HG03139 (cell line): ENCODE measurements at regions not wholly inside any gene's neighbourhood (a gene's known extent, or its start where the extent isn't known, plus 50 kb on each side); places are given as distances from the start of the nearest gene placed in this dataset.

Experiments
- ATAC-seq: cut with Tn5 transposase; IDR thresholded peaks from one replicate; pipeline ENCODE4 v1.9.1; 2021; ENCODE audit not compliant: unreplicated experiment

DNA sequence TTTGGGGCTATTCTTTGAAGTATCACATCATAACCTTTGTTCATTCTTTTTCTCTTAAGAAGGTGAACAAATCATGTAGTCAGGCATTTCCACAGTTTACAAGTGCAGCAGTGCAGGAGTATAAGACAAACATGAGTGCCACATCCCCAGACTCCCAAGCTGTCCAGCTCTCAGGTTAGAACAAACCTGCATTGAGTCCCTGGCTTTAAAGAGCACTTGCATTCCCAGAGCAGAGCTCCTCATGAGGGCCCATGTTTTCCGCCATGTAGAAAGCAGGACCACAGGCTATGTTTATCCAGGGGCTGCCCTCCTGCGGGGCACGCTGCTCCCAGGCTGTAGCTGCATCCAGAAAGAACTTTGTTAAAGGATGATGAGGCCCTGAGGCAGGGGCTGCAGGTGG is 267.7 kb downstream of the TLE3 start:
- ATAC-seq: no peak

GRCh38 chr15:69830430-69830829 is 267.3 kb downstream of the TLE3 start:
- ATAC-seq: no peak

- no peak for ATAC-seq
Measured at GRCh38 chr15:69830876-69831275, 266.8 kb downstream of the TLE3 start.

GRCh38 chr15:69834267-69834666 is 263.4 kb downstream of the TLE3 start:
- no peak for ATAC-seq

DNA sequence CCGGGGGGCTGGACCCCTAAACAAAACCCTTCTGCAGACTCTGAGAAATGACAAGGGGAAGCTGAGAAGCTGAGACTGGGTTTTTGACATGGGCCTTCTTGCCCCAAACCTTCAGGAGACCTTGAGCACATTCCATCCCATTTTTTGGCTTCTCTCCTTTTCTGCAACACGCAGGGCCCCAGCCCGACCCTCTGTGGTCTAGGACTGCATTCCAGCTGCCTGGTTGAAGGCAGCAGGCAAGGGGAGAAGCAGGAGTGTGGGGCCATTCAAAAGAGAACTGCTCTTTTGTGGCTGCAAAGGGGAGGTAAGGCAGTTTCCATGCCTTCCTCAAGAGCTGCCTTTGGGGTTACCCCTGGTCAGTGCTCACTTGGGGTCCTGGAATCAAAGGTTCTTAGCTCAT is 263.0 kb downstream of the TLE3 start:
- ATAC-seq: no peak

GRCh38 chr15:69836048-69836447 is 261.7 kb downstream of the TLE3 start:
- ATAC-seq: no peak

DNA sequence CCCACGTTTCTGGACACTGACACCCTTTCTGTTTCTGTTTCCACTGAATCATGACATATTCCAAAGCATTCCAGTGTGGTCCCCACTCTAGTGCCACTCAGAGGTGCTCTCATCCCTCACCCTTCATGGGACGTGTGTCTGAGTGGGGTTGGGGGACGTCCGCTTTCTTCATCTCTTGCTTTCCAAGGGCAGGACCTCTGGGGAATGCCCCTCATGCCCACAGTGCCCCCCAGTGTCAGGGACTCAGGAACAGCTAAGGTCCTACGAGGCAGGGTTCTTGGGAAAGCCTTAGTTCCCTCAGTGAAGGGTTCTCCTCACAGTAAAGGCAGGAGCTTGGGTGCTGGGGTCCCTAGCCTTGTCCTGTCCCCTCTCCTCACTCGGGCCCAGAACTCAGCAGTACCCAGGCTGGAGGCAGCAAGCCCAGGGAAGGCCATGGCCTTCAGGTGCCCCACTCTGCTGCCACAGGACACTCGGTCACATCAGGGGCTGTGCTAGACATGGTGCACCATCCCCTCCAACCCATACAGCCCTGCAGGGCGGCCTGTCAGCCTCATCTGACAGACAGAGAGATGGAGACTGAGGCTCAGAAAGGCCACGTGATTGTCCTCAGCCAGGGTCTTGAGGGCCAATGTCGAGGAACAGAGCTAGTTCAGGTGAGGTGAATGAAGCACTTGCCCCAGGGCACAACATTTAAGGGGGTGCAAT is 261.0 kb downstream of the TLE3 start:
- no peak for ATAC-seq

GRCh38 chr15:69838338-69838737 is 259.4 kb downstream of the TLE3 start:
- no peak for ATAC-seq

DNA sequence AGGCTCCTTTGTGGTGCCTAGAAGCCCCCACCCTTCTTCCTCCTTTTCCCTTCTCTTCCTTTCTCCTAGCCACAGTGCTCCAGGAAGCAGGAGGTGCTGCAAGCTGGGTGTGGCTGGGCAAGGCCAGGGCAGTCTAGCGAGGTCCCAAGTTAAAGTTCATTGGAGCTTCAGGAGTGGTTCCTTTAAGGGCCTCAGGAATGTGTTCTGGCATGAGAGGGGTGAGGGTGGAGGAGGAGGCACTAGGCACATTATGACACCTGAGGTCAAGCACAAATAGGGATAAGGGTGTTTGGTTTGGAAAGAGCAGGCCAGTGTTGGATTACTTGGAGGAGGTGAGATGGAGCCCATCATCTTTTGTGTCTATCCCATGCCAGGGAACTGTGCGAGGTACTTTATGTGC is 258.7 kb downstream of the TLE3 start:
- ATAC-seq: no peak

DNA sequence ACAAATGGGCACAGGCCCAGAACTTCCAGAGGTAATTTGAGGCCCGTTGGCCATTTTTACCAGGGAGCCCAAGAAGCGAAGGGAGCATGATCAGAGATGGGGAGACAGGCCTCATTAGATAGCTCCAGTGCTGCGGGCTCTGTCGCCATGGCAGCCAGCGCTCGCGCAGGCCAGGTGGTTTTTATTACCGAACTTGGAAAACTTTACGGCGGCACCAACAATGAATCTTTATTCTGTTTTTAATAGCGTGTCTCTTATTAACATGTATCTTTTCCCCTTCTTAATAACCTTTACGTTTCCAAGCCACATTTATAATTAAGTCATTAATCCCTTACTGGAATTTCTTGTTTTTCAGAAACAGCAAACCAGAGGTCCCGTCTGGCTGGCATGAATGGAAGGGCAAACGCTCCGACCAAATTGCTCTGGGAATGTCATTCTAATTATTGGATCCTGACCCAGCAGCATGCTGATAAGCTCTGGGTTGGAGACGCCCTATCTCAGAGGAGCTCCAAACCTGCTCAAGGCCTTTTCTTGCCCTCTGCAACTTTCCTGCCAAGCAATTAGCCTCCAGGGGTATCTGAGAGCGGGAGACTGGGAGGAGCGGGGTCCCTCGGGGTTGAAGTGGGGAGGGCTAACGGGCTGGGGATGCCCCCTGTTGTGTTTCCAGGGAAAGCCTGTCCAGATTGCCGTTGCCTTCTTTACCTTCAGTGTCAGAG is 256.4 kb downstream of the TLE3 start:
- no peak for ATAC-seq

DNA sequence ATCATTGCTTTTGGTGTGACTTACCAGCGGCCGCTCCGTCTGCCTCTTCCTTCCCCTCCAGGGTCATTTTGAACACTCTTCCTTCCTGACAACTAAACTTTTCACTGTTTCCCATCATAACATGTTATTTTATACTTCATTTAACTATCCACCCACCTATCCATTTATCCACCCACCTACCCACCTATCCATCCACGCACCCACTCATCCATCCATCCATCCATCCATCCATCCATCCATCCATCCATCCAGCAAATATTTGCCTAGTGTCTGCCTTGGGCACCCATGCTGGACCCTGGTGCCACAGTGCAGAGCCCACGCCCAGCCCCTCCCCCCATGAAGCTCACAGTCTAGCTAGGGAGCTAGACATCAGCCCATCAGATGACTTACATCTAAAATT is 254.9 kb downstream of the TLE3 start:
- ATAC-seq: no peak

DNA sequence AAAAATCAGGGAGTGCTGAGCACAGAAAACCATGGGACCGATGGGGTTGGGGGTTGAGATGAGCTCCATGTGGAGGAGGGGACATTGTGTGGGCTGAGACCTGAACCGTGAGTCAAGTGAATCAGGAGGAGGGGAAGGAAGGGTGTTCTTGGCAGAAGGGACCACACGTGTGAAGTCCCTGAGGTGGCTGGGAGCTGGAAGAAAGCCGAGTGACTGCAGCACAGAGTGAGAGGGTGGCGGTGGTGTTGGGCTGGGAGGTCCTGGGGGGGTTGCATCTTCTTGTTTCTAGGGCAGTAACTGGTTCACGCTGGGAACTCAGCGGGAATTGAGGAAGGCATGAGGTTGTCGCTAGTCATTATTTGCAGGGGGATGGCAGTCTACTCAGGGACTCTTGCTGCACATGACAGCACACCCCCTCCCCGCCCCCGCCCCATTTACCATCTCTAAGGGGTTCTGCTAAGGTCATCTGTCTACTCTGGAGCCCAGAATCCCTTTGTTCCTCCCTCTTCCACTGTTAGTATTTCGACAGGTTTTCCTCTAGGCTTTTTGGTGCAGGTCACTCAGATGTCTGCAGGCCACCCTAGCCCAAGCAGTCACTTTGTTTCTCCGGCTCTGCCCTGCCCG is 254.3 kb downstream of the TLE3 start:
- no peak for ATAC-seq

DNA sequence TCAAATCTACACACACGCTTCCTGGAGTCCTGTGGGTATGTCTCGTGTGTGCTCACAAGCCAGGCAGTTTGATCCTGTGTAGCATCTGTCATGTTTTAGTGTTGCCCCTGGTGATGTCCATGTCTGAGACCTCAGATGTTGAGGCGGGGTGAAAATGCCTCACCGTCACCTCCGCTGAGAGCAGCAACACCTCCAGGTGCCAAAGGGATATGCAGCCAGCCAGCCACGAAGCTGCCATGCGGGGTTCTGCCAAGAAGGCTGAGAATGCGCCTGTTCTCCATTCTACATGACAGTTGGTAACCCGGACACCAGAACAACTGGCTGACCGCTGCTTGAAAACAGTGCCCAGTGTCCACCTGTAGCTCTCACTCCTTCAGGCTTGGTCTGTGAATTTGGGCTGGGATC is 253.8 kb downstream of the TLE3 start:
- ATAC-seq: no peak

- no peak for ATAC-seq
Measured at GRCh38 chr15:69845159-69845558, 252.6 kb downstream of the TLE3 start.

DNA sequence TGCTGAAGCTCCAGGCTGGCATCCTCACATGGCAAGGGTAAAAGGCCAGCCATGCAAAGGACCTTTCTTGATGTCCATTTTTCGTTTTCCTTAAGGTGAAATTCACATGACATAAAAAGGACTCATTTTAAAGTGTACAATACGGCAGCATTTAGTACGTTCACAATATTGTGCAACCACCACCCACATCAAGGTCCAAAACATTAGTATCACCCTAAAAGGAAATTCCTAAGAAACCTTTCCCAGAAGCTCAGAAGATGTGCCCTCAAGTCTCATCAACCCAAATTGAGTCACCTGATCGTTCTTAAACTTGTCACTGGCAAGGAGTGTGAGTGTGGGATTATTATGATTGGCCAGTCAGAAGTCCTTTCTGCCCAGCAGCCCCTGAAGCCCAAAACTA is 250.1 kb downstream of the TLE3 start:
- no peak for ATAC-seq

GRCh38 chr15:69848096-69848495 is 249.6 kb downstream of the TLE3 start:
- ATAC-seq: no peak

GRCh38 chr15:69848551-69849231 is 249.0 kb downstream of the TLE3 start:
- ATAC-seq: no peak

- ATAC-seq: no peak
Measured at GRCh38 chr15:69849232-69849610, 248.5 kb downstream of the TLE3 start.

DNA sequence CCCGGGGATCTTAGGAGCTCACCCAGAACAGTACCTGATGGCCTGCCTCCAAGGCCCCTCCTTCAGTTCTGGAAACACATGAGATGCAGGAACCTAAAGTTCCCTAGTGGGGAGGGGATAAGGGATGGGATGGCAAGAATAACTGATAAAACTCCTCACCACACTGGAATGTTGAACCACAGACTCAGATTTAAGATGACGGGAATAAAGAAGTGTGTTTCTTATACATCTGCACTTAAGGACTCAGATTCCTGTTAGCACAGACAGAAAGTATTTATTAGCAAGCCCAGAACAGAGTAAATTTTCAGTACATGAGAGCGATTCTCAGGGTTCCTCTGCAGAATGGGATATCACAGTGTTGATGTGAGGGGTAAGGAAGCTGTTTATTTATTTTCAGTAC is 245.2 kb downstream of the TLE3 start:
- no peak for ATAC-seq

GRCh38 chr15:69852916-69853315 is 244.8 kb downstream of the TLE3 start:
- ATAC-seq: no peak

DNA sequence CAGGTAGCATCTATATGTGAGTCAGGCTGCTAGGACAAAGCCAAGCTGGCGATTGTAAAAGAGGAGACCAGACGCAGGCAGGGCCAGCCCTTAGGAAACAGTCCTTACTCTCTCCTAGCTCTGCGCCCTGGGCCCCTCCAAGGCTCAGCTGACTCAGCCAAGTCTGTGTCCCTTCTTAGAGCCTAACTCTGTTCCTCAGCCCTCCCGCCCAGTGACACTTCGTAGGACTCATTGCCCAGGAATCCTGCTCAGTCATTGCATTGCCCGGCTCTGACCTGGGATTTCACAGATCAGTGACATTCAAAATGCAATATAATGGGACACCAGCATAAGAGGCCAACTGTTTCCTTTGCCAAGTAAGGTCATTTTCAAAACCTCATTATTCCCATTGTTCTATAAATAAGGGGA is 244.2 kb downstream of the TLE3 start:
- no peak for ATAC-seq

GRCh38 chr15:69854001-69854400 is 243.7 kb downstream of the TLE3 start:
- ATAC-seq: no peak
